ENCODE measurements at regions not wholly inside any gene's neighbourhood (a gene's known extent, or its start where the extent isn't known, plus 50 kb on each side); places are given as distances from the start of the nearest gene placed in this dataset.

GRCh38 chr1:81606656-81607055 is 194.1 kb upstream of the ADGRL2 start:
- WGBS (ENCODE audit: insufficient coverage): no CpG with 5 or more reads among the region's 5 CpGs
- no peaks in the 10 kb centered on the region for H3K36me3 ChIP-seq (replicated peaks in 1 of 2; ENCODE audit: control insufficient read depth in 1 of 2, insufficient read depth in 2 of 2, low read length in 2 of 2)
- Mint-ChIP-seq H3K4me3 (no peak overlapping the region), H3K36me3 (no peaks in the 10 kb centered on the region), H3K4me1 (no peaks in the 10 kb centered on the region), H3K27ac (no peak overlapping the region), H3K27me3 (ENCODE audit: low read depth in 3 of 3) (peaks cover 0 to 2% (median 0%) of the 10 kb centered on the region in 3 donors), H3K9me3 (peaks cover 0 to 8% (median 2%) of the 10 kb centered on the region in 7 donors)
- H3K27me3 ChIP-seq (ENCODE audit: control insufficient read depth in 2 of 2, insufficient read depth in 2 of 2, low read length in 2 of 2): no peaks in the 10 kb centered on the region
- DNase-seq: no peak
- H3K4me3 ChIP-seq (replicated peaks in 1 of 3; ENCODE audit: low read depth in 2 of 3, low read length in 3 of 3): no peak overlapping the region
- H3K27ac ChIP-seq (ENCODE audit: low read depth in 1 of 2, low read length in 2 of 2): no peak overlapping the region
- no peaks in the 10 kb centered on the region for H3K4me1 ChIP-seq (ENCODE audit: control insufficient read depth in 1 of 2, insufficient read depth in 2 of 2, low read length in 2 of 2)
- peaks cover 0 to 2% of the 10 kb centered on the region in 2 donors for H3K9me3 ChIP-seq (replicated peaks in 1 of 2; ENCODE audit: control insufficient read depth in 1 of 2, insufficient read depth in 1 of 2, low read length in 2 of 2)
- no peak overlapping the region for H2AFZ ChIP-seq (ENCODE audit: insufficient read depth, low read depth, low read length, poor library complexity, severe bottlenecking)
- no peaks in the 10 kb centered on the region for H4K20me1 ChIP-seq (ENCODE audit: insufficient read depth, low read length)
- TF ChIP-seq CTCF (IDR thresholded peaks at IDR 0.05): no peak
- intact Hi-C loops (cut with micrococcal nuclease): no loop called here
- no peak overlapping the region for H3K4me2 ChIP-seq (replicated peaks; ENCODE audit: extremely low read depth, low read length, poor library complexity, severe bottlenecking)
- no peak overlapping the region for H3K9ac ChIP-seq (ENCODE audit: insufficient read depth, low read length, poor library complexity, severe bottlenecking)
- H3K79me2 ChIP-seq (ENCODE audit: insufficient read depth, low read length): no peaks in the 10 kb centered on the region

DNA sequence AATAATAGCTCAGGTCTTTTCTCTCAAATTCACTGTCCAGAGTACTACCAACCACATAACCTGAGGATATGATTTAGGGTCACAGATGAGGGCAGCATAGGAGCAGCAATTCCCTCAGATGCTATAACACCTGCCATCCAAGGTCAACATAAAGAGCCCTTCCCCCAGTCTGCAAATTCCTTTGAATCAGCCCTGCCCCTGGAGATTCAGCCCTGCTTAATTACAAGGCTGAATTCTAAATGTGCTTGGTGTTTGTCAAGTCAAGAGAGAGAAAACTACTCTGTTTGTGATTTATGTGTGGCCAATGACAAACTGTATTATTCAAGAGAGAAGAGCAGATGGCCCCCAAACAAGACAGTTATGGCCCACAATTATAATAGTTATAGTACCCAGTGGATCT is 195.7 kb upstream of the ADGRL2 start:
- TF ChIP-seq CTCF (IDR thresholded peaks at IDR 0.05): no peak
- no peaks in the 10 kb centered on the region for H3K27me3 ChIP-seq (ENCODE audit: control insufficient read depth in 2 of 2, insufficient read depth in 2 of 2, low read length in 2 of 2)

More for the DNA sequence above, 195.7 kb upstream of the ADGRL2 start:
- H3K9ac ChIP-seq (ENCODE audit: insufficient read depth, low read length, poor library complexity, severe bottlenecking): no peak overlapping the region
- DNase-seq: no peak
- no peaks in the 10 kb centered on the region for H3K4me1 ChIP-seq (ENCODE audit: control insufficient read depth in 1 of 2, insufficient read depth in 2 of 2, low read length in 2 of 2)
- no peak overlapping the region for H2AFZ ChIP-seq (ENCODE audit: insufficient read depth, low read depth, low read length, poor library complexity, severe bottlenecking)
- no peaks in the 10 kb centered on the region for H3K9me3 ChIP-seq (replicated peaks in 1 of 2; ENCODE audit: control insufficient read depth in 1 of 2, insufficient read depth in 1 of 2, low read length in 2 of 2)
- no peaks in the 10 kb centered on the region for H3K4me1 Mint-ChIP-seq
- H3K9me3 Mint-ChIP-seq: peaks cover 0 to 11% (median 4%) of the 10 kb centered on the region in 7 donors
- no peaks in the 10 kb centered on the region for H3K36me3 Mint-ChIP-seq
- intact Hi-C loops (cut with micrococcal nuclease): no loop called here
- no peak overlapping the region for H3K27ac ChIP-seq (ENCODE audit: low read depth in 1 of 2, low read length in 2 of 2)
- H3K27me3 Mint-ChIP-seq (ENCODE audit: low read depth in 3 of 3): peaks cover 0 to 2% (median 0%) of the 10 kb centered on the region in 3 donors
- no peaks in the 10 kb centered on the region for H3K36me3 ChIP-seq (replicated peaks in 1 of 2; ENCODE audit: control insufficient read depth in 1 of 2, insufficient read depth in 2 of 2, low read length in 2 of 2)
- no peaks in the 10 kb centered on the region for H4K20me1 ChIP-seq (ENCODE audit: insufficient read depth, low read length)
- no peak overlapping the region for H3K4me3 ChIP-seq (replicated peaks in 1 of 3; ENCODE audit: low read depth in 2 of 3, low read length in 3 of 3)
- H3K4me3 Mint-ChIP-seq: no peak overlapping the region
- no peak overlapping the region for H3K27ac Mint-ChIP-seq
- H3K4me2 ChIP-seq (replicated peaks; ENCODE audit: extremely low read depth, low read length, poor library complexity, severe bottlenecking): no peak overlapping the region
- no peaks in the 10 kb centered on the region for H3K79me2 ChIP-seq (ENCODE audit: insufficient read depth, low read length)
